GM19351 (cell line): ENCODE measurements at regions not wholly inside any gene's neighbourhood (a gene's known extent, or its start where the extent isn't known, plus 50 kb on each side); places are given as distances from the start of the nearest gene placed in this dataset.
A peak's percentile ranks its signal among the peaks of the same experiment; 100 is the strongest.
"Not testable (repeated sequence)": the region's sequence is repeated elsewhere in the genome, so short reads cannot be mapped to it uniquely, and the experiment has no call there.

Experiments
- ATAC-seq: cut with Tn5 transposase; IDR thresholded peaks from one replicate; pipeline ENCODE4 v1.9.1; 2021; ENCODE audit warnings: mild to moderate bottlenecking, moderate library complexity; ENCODE audit not compliant: unreplicated experiment

DNA sequence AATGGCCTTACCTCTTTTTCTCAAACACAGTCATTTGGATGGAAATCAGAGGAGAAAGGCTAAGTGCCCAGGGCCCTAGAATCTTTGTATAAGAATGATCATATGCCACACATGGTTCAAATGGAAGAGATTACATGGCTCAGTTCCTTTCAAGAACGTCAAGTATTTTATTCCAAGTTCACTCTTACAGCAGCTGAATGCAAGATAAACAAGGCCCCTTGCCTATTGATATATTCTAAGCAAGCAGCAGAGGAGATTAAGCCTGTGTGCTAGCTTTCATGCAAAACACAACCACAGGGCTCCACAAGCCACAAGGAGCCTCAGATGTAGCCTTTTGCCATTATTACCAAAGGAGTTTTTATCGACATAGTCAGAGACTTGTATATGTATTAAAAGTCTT lies 55.3 kb upstream of the SLCO6A1 start:
- no peak for ATAC-seq

DNA sequence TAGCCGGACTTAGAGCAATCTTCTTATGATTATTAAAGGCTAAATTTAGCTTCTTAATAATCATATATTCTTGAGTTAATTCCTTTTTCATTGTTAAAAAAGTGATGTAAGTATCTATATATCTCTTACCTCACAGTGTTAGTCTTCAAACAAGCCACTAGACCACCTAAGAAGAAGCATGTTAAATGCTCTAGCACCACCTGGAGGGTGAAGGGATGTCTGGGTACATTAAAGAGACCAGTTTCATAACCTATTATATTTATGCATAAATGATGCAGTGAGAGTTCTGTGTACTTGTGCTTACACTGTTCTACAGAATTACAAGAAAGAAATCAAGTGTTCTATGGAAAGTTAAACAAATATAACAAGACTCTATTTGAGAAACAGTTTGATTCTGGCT lies 55.9 kb upstream of the SLCO6A1 start:
- no peak for ATAC-seq

DNA sequence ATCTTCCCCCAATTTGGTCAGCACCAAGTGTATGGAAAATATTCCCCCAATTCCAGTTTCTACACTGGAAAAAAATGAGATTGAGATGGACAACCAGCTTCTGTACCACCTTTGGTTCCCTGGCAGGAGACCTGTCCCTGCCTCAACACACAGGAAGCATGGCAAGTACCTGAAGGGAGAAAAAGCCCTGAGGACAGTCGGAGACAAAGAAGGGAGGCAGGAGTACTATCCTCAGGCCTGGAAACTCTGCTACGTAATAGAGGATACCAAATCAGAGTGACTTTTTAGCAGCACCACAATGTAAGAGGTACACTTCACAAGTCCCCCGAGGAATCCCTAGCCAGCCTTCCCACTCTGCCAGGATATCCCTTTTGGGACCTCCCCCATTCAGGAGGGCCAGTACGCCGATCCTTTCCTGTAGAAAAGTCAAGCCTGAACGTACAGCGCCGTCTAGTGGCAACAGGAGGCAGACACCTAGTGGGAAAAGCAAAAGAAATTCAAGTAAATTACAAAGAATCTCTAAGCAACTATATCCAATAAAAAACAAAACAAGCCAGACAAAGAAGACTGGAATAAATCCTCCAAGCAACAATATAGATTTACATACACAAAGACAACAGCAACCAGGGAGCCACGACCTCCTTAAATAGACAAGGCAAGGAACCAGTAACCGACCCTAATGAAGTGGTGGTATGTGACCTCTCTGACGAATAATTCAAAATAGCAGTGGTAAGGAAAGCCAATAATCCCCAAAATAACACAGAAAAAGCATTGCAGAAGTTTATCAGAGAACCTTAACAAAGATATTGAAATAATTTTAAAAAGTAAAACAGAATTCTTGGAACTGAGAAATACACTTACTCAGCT lies 63.3 kb upstream of the SLCO6A1 start:
- peak; percentile 78 for ATAC-seq

DNA sequence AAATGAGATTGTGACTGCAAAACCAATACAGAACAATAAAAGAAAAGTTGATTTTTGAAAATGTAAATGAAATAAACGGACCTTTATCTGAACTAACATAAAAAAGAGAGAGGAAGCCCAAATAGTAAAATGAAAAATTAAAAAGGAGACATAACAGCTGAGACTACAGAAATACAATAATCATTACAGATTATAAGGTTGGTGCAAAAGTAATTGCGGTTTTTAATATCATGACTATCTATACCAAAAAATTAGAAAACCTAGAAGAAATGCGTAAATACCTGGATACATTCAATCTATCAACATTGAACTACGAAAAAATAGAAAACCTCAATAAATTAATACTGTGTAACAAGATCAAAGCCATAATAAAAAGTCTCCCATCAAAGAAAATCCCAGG lies 71.9 kb upstream of the SLCO6A1 start:
- ATAC-seq: no peak

DNA sequence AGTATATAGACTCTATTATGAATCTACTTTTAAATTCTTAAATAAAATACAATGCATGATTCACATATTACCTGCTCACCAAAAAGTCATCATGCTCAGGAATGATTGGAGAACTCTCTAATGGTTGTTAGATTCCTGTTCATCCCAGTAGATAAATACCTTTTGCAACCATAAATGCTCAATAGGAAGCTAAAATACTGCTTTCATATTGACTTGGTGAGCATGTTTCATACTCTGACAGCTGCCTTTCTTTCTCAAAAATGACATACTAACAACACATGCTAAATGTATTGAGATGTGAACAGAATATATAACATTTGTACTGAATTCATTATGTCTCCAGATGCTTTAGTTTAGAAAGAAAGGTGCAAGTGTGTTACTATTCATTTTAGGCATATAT lies 79.6 kb upstream of the SLCO6A1 start:
- ATAC-seq: no peak

DNA sequence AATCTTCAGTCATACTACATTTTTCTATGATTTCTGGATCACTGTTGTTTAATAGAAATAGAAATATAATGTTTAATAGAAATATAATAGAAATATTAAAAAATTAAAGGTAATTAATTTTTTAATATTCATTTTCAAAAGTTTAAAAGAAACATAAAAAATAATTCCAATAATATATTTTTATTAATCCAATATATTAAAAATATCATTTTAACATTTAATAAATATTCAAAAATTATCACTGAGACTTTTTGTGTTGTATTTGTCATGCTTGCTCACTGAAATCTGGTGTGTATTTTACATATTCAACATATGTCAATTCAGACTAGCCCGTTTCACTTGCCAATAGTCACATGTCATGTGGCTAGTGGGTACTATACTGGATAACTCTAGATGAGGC lies 80.6 kb upstream of the SLCO6A1 start:
- no peak for ATAC-seq

DNA sequence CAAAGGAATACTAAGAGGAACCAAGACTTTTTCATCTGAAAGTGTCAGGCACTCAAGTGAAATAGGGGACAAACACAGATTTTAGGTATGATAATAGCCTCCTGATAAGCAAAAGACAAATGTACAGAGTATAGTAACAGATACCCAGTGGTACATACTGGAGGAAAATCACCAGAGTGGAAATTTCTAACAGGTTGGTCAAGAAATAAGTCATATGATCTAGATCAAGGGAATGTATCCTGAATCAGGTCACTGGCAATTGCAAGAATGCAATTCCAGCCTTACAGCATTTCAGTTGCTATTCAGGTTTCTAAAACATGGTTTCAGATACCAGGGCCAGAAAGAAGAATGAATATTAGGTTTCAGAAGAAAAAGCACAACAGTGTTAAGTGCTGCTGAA lies 82.2 kb upstream of the SLCO6A1 start:
- no peak for ATAC-seq

DNA sequence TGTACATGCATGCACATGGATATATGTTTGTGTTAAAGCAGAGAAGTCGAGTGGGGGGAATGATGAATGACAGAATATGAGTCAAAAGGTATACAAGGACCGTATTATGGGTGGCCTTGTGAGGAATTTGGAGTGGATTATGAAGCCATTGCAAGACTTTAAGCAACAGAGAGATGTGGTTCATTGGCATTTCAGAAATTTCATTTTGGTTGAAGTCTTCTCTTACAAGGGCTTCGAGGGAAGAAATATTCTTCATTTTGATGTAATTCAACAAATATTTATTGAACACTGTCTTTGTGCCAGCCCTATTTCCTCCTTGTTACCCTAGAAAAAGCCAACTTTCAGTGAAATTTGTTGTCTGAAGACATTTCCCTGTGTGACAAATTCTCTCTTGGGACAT lies 83.9 kb upstream of the SLCO6A1 start:
- no peak for ATAC-seq

DNA sequence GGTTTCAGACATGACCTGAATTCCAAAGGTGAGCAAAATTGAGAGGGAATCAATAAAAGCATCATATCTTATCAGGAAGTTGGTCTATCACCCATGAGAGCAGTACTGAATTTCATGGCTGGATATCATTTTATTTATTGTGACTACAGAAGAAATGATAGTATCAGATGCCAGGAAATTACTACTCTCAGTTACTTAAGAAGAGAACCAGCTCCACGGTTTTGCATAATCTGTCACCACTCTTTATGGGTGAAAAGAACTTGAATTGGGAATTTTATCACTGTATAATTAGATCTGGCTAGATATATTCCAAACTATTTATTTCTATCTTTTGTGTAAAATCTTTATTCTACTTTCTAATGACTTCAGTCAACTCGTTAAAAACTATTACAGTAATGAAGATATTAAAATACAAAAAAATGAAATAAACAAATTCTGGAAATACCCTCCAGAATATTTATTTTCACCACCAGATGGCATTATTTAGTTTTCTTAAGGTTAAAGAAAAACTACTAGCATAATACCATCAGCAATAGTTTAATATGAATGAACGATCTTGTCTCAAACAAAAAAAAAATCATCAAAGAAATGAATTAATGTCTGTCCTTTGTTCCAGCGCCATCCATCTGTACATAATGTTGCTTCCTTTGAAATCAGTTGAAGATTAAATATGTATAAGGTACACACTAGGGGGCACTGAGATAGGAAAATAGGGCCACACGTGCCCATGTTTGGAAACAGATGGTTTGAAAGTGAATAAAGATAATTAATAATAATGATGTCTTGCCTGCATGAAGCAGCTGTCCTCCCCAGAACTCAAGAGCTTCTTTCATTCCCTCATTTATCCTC lies 84.7 kb upstream of the SLCO6A1 start:
- no peak for ATAC-seq

DNA sequence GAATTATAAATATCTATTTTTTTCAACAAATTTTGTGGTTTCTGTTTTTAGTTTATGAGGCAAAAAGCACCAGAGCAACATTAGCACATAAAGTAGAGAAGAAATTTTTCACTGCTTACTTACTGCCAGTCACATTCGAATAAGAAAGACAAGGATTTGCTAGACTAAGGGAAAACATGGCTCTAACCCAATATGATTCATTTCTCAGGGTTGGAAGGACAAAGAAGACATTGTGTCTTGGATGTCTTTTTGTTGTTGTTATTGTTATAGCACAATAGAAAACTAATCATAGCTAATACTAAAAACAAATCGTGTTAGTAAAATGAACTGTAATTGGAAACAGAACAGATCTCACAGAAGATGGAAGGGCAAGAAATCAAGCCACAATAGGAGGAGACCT lies 90.9 kb upstream of the SLCO6A1 start:
- ATAC-seq: no peak

DNA sequence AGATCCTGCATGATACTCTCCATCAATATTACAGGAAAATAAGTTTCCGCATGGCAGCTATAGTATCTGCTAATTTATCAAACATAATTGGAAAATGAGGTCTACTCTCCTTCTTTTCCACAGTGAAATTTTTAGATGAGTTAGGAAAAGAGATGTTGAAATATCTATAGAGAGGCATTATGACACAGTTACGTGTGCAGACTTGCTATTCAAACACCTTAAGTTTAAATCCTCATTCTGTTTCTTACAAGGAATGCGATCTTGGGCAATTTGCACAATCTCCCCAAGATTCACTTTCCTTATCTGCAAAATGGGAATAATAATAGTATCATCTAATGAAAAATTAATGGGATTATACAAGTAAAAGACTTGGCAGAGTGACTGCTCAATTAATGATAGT lies 91.7 kb upstream of the SLCO6A1 start:
- ATAC-seq: no peak

DNA sequence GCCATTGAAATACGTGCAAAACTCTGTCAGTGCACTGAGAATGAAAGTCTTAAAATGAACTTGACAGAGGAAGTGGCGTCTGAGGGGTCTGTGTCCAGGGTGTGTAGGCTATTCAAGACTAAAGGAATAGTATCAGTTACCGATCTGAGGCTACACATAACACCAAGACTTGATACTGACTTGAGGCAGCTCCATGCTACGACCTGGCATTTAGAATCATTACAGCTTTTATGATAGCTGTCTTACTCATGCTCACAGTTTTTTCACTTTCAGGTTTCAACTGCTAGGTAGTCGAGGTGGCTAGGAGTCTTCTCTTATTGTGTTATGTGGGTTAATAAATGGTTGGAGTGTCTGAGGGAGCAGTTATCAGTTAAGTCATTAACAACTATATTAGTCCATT lies 92.8 kb upstream of the SLCO6A1 start:
- no peak for ATAC-seq

DNA sequence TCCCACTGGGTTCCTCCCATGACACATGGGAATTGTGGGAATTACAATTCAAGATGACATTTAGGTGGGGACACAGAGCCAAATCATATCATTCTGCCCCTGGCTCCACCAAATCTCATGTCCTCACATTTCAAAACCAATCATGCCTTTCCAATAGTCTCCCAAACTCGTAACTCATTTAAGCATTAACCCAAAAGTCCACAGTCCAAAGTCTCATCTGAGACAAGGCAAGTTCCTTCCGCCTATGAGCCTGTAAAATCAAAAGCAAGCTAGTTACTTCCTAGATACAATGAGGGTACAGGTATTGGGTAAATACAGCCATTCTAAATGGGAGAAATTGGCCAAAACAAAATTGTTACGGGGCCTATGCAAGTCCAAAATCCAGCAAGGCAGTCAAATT lies 93.8 kb upstream of the SLCO6A1 start:
- not testable (repeated sequence) for ATAC-seq

DNA sequence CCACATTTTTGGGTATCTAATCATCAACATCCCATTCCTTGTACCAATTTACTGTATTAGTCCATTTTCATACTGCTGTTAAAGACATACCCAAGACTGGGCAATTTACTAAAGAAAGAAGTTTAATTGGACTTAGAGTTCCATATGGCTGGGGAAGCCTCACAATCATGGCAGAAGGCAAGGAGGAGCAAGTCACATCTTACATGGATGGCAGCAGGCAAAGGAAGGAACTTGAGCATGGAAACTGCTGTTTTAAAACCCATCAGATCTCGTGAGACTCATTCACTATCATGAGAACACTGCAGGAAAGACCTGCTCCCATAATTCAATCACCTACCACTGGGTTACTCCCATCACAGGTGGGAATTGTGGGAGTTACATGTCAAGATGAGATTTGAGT lies 95.4 kb upstream of the SLCO6A1 start:
- ATAC-seq: no peak

DNA sequence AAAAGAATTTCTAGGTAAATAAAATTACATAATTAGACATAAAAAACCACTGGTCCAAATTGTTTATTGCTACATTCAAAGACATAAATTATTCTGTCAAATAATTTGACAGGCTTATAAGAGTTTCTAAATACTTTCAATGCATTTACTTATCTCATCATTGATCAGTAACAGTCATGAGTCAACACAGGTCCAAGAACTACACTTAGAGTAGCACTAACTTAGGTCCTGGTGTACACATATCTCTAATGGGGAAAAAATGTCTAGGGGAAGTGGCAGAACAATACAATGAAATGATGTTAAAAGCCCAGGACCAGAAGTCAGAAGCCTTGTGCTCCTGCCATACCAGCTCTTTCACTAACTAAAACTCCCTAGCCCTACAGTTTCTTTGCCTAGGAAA lies 96.5 kb upstream of the SLCO6A1 start:
- no peak for ATAC-seq

DNA sequence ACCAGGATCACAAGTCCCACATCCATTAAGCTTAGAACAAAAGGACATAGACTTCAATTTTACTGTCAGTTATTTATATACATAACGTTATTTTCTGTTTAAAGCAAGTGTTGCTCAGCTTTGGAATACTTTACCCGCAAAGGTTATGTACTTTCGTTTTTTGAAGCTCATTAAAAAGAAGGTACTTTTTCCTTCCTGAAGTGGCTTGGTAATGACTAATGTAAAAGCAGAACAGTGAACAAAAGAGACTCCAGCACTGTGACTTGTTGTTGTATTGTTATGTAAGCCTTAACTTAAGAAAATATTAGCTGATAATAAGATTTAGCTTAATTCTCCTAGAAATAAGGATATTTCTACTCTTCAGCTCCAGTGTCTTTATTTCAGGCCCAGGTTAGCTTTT lies 97.3 kb upstream of the SLCO6A1 start:
- ATAC-seq: peak; percentile 85

DNA sequence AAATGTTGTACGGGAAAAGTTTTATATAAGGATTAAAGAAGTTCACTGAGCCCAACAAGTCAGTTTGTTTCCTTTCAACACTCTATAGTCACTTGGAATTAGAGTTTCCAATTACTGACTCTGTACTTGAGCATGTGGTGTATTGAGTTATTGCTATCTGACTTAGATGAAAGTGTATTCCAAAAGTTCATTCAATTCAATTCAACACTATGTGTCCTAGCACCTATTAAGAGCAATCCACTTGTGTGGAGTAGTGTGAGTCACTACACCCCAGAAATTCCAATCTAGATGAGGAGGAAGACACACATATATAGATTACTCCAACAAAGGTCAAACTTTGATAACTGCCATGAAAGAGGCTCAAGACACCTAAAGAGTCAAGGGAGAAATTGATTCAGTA lies 98.2 kb upstream of the SLCO6A1 start:
- ATAC-seq: no peak

DNA sequence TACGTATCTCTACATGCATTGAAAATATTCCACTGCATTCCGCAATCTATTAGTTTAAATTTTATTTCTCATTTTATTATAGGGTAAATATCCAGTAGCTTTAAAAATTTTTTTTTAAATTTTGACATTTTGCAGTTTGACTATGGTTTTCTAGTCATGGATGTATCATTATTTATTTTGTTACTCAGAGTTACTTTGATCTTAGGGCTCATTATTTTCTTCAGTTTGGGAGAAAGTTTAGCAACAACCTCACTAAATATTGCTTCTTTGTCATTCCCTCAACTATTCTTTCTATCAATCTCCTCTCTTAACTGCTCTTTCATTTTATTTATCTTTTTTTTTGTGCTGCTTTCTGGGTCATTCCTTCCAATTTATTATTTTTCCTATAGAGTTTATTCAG lies 100.5 kb upstream of the SLCO6A1 start:
- ATAC-seq: no peak

DNA sequence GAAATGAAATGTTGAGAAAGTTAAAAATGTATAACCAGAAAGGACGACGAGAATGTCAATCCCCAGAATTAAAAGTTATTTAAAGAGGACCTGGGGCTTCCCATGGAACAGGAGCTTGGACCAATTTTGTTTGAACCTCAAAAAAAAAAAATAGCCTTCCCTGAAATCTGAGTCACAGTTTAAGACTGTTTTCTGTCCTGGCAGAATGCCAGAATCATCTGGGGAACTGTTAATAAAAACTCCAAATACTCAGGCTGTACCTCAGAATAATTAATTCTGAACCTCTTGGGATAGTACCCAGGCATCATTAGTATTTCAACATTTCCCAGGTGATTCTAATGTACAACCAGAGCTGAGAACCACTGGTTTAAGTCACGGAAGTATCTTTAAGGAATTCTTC lies 102.2 kb upstream of the SLCO6A1 start:
- no peak for ATAC-seq

DNA sequence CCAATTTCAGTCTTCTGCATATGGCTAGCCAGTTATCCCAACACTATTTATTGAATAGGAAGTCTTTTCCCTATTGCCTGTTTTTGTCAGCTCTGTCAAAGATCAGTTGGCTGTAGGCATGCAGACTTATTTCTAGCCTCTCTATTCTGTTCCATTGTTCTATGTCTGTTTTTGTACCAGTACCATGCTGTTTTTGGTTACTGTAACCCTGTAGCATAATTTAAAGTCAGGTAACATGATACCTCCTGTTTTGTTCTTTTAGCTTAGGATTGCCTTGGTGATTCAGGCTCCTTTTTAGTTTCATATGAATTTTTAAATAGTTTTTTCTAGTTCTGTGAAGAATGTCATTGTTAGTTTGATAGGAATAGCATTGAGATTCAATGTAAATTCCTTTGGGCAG lies 104.9 kb upstream of the SLCO6A1 start:
- no peak for ATAC-seq

DNA sequence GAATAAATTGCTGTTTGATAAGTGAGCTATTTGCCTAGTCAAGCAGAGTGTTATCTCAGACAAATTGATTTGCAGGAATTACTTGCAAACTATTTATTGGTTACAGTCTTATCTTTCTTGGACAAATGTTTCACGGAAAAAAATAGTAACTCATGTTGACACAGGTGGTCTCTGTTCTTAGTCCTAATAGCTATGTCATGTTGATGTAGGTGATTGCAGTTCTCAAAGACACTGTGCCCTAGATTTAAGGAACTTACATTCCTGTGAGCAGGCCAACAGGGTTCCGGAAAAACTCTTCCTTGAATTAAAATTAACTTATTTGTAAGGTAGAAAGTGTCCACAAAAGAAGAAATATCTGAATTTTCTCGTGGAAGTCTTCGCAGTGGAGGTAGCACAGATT lies 109.6 kb upstream of the SLCO6A1 start:
- no peak for ATAC-seq

DNA sequence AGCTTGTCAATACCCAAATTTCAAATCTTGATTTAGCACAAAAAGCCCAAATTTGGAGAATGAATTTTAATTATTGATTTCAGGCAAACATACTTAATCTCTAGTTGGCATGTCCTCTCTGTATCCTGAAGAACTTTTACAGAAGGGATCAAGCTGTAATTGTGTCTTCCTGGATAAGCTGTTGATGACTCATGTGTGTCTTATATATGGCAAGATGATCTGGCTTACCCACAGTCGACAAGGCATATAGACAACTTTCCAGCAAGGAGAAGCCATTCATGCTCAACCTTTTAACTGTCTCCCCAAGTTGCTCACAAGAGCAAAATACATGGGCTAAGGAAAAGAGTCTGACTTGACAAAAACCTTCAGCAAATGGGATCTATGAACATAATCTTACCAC lies 112.5 kb upstream of the SLCO6A1 start:
- no peak for ATAC-seq
